ENCODE measurements at regions not wholly inside any gene's neighbourhood (a gene's known extent, or its start where the extent isn't known, plus 50 kb on each side); places are given as distances from the start of the nearest gene placed in this dataset.

DNA sequence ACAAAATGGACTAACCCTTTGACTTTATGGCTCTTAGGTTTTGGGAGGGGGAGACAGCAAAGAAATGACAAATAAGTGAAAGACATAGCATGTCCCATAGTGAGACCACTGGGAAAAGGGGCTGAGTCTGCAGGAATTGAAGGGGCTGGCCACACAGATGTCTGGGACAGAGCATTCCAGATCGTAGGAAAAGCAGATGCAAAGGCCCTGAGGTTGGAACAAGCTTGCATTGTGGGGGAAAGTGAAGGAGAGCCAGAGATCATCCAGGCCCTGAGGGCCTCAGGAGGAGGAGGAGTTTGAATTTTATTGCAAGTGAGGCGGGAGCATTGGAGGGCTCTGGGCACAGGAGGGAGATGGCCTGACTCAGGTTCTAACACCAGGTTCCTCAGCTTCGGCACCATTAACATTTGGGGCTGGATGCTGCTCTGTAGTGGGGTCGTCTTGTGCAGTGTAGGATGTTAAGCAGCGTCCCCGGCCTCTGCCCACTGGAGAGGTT, 97.5 kb downstream of the CEBPB start:
- TF ChIP-seq TCF4 (CRISPR knock-in tag; IDR thresholded peaks at IDR 0.05; ENCODE audit: borderline replicate concordance): no peak
- no peak for TF ChIP-seq TSHZ2 (CRISPR knock-in tag; IDR thresholded peaks at IDR 0.05)

Measured in SK-N-SH treated with all-trans-retinoic acid at 6 μM for 48 hours (cell line).